GM12892 (cell line): ENCODE measurements at regions not wholly inside any gene's neighbourhood (a gene's known extent, or its start where the extent isn't known, plus 50 kb on each side); places are given as distances from the start of the nearest gene placed in this dataset.

ENCODE experiments used
- POLR2AphosphoS5 ChIP-seq: IDR thresholded peaks from 2 replicates; pipeline ENCODE4 v1.6.1; 2011; ENCODE audit warnings: low read depth, low read length, control low read depth
- TAF1 ChIP-seq: IDR thresholded peaks from 2 replicates; pipeline ENCODE4 v1.6.1; 2011; ENCODE audit warnings: low read depth, mild to moderate bottlenecking, control low read depth, low read length, borderline replicate concordance

DNA sequence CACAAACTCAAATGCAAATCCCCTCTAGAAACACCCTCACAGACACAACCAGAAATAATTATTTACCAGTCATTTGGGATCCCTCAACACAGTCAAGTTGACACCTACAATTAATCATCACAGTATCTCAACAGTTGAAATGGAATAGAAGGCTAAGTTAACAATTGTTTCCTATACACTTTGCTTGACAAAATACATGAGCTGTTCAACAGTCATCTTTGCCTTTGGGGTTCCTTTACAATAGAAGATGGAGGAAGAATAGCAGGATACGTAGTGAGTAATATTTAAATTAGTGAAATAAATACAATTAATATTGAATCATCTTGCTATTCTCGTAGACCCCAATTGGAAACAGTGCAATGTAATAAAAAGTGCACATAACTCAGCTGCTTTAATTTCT lies 487.3 kb upstream of the ADAMTS5 start:
- TF ChIP-seq POLR2AphosphoS5 (no peak), TAF1 (no peak)
